GM18870 (cell line): ENCODE measurements at regions not wholly inside any gene's neighbourhood (a gene's known extent, or its start where the extent isn't known, plus 50 kb on each side); places are given as distances from the start of the nearest gene placed in this dataset.

Experiments
- ATAC-seq: cut with Tn5 transposase; IDR thresholded peaks from one replicate; pipeline ENCODE4 v1.9.1; 2021; ENCODE audit warnings: moderate library complexity; ENCODE audit not compliant: unreplicated experiment

DNA sequence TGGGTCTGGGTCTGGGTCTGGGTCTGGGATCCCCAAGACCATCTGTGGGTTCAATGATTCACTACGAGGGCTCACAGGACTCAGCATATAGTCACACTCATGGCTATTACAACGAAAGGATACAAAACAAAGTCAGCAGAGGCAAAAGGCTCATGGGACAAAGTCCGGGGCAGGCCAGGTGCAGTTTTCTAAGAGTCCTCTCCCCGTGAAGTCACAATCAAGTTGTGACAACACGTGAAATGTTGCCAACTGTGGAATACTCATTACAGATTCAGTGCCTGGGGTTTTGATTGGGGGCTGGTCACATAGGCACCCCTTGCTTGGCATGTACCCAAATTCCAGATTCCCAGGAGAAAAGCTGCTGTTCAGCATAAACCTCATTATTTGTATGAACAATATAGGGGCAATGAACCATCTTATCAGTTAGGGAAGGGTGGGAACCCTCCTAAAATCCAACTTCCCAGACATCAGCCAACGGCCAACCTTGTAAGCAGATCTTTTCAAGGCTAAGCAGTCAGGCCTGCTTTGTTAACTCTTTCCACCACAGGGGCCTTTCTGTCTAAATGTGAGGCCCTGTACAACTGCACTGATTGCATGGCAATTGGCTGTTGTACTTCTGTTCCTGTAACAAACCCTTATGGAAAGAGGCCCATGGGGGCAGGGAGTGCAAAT lies 58.2 kb upstream of the DIPK2B start:
- no peak for ATAC-seq
